K562 (cell line): ENCODE measurements at regions not wholly inside any gene's neighbourhood (a gene's known extent, or its start where the extent isn't known, plus 50 kb on each side); places are given as distances from the start of the nearest gene placed in this dataset.

Source experiments
- ATAC-seq: fragments of 200-7000 bp; cut with Tn5 transposase; 3 replicates; pipeline ENCODE4 v1.9.1; 2020; ENCODE audit warnings: moderate library complexity
- BruUV-seq: library from RNA; stranded (reverse); fragments of 400-500 nt; replicated peaks from 2 replicates; lab custom pipeline; 2021; lab: Mats Ljungman, UMichigan
- CTCF ChIA-PET: fragments of 300-600 bp; formaldehyde crosslinking; extraction: SDS; loops from one replicate; lab custom pipeline; 2021; ENCODE audit warnings: low intra/inter-chr PET ratio; lab: Yijun Ruan, JAX
- POLR2A ChIA-PET: fragments of 300-600, 350-650 bp; sonication (Branson Sonifier 250); formaldehyde crosslinking; extraction: SDS; loops from one replicate; lab custom pipeline; 2021; ENCODE audit warnings: antibody characterized with exemption, inconsistent platforms; lab: Yijun Ruan, JAX
- DNase-seq, 4 experiments: peaks; one replicate each; pipeline versions ENCODE4 v3.0.0 to v3.0.0-alpha.2; 2011 to 2018; ENCODE audit warnings: low spot score in 3 of 4, mixed read lengths in 3 of 4; ENCODE audit errors: extremely low read depth in 1 of 4
- FAIRE-seq: peaks from 2 replicates; lab custom pipeline; 2011; peaks lifted over from hg19 to GRCh38; lab: Jason Lieb, UNC
- H2AFZ ChIP-seq: 2 replicates; pipeline ENCODE4 v1.6.0; 2011; ENCODE audit warnings: low read depth, low read length, control low read depth, inconsistent platforms
- H3K27ac ChIP-seq: fragments of 200-600 bp; 3 replicates; pipeline ENCODE4 v1.8.0; 2011; ENCODE audit warnings: low read depth, mild to moderate bottlenecking, control low read depth, inconsistent platforms, low read length, moderate library complexity, mixed read lengths; ENCODE audit errors: extremely low read depth
- H3K27me3 ChIP-seq, 2 experiments: fragments of 300-600 bp in 1 of 2; 2 replicates in 1 of 2; 3 replicates in 1 of 2; pipeline versions ENCODE4 v1.6.0 to v1.8.0; 2011; ENCODE audit warnings: inconsistent platforms in 2 of 2, low read length in 2 of 2, mild to moderate bottlenecking in 1 of 2, mixed read lengths in 1 of 2, moderate library complexity in 1 of 2; ENCODE audit not compliant: control insufficient read depth in 2 of 2, insufficient read depth in 2 of 2
- H3K36me3 ChIP-seq: fragments of 300-600 bp; 3 replicates; pipeline ENCODE4 v1.8.0; 2011; ENCODE audit warnings: mild to moderate bottlenecking, low read length, inconsistent platforms; ENCODE audit not compliant: control insufficient read depth, insufficient read depth
- H3K4me1 ChIP-seq, 2 experiments: fragments of 200-600 bp in 1 of 2; replicated peaks in 1 of 2; 2 replicates in 1 of 2; 3 replicates in 1 of 2; pipeline versions ENCODE4 v1.5.1 to v1.8.0; 2011; ENCODE audit warnings: inconsistent platforms in 2 of 2, low read length in 2 of 2, mild to moderate bottlenecking in 1 of 2, mixed read lengths in 1 of 2, moderate library complexity in 1 of 2; ENCODE audit not compliant: control insufficient read depth in 2 of 2, insufficient read depth in 2 of 2
- H3K4me2 ChIP-seq: 2 replicates; pipeline ENCODE4 v1.6.1; 2011; ENCODE audit warnings: low read length, control low read depth, inconsistent platforms, mixed read lengths; ENCODE audit not compliant: insufficient read depth
- H3K4me3 ChIP-seq: fragments of 200-600 bp; sonication (generic), shearing (Covaris generic); 2 replicates; pipeline ENCODE4 v1.5.1; 2016; ENCODE audit warnings: control low read depth, inconsistent platforms
- H3K79me2 ChIP-seq: fragments of 200-600 bp; 3 replicates; pipeline ENCODE4 v1.8.0; 2011; ENCODE audit warnings: low read length, inconsistent platforms; ENCODE audit not compliant: control insufficient read depth, insufficient read depth
- H3K9ac ChIP-seq, 2 experiments: 2 replicates each; pipeline versions ENCODE4 v1.6.0 to v1.6.1; 2011; ENCODE audit warnings: low read depth in 2 of 2, low read length in 2 of 2, control low read depth in 1 of 2, inconsistent platforms in 1 of 2, mild to moderate bottlenecking in 1 of 2, mixed read lengths in 1 of 2; ENCODE audit not compliant: insufficient read depth in 1 of 2
- H3K9me1 ChIP-seq: one replicate; pipeline ENCODE4 v1.6.0; 2011; ENCODE audit warnings: inconsistent platforms, mild to moderate bottlenecking, low read length, moderate library complexity; ENCODE audit not compliant: control insufficient read depth, insufficient read depth
- H3K9me3 ChIP-seq: replicated peaks from 2 replicates; pipeline ENCODE4 v1.5.1; 2011; ENCODE audit warnings: low read depth, low read length, inconsistent platforms; ENCODE audit not compliant: control insufficient read depth, insufficient read depth
- H4K20me1 ChIP-seq: replicated peaks from 2 replicates; pipeline ENCODE4 v1.6.1; 2011; ENCODE audit warnings: low read length, inconsistent platforms, mixed read lengths; ENCODE audit not compliant: control insufficient read depth, insufficient read depth
- BCOR ChIP-seq: fragments of 450-650 bp; IDR thresholded peaks from 2 replicates; pipeline ENCODE4 v1.6.1; 2016
- CC2D1A ChIP-seq: fragments of 450-650 bp; IDR thresholded peaks from 2 replicates; pipeline ENCODE4 v1.6.1; 2017; ENCODE audit warnings: mild to moderate bottlenecking
- CHD4 ChIP-seq: fragments of 200-600 bp; sonication (generic); IDR thresholded peaks from 3 replicates; pipeline ENCODE4 v1.6.1; 2012; ENCODE audit warnings: low read depth, mild to moderate bottlenecking, mixed read lengths, low read length, inconsistent platforms; ENCODE audit not compliant: insufficient read depth, insufficient replicate concordance, poor library complexity, severe bottlenecking
- DMBX1 ChIP-seq: fragments of 250-450 bp; sonication (Bioruptor Pico); IDR thresholded peaks from 2 replicates; pipeline ENCODE4 v1.8.0; 2022; ENCODE audit warnings: inconsistent platforms, mild to moderate bottlenecking, moderate library complexity, borderline replicate concordance
- ETS2 ChIP-seq: IDR thresholded peaks from 2 replicates; pipeline ENCODE4 v1.6.1; 2016; ENCODE audit warnings: borderline replicate concordance, missing genetic modification characterization, mild to moderate bottlenecking, moderate library complexity, missing compliant biosample characterization; ENCODE audit not compliant: poor library complexity, severe bottlenecking
- GTF2E2 ChIP-seq: fragments of 200-800 bp; sonication (Bioruptor generic); IDR thresholded peaks from 2 replicates; pipeline ENCODE4 v1.6.1; 2016; ENCODE audit warnings: missing genetic modification characterization, missing compliant biosample characterization
- NEUROD1 ChIP-seq: fragments of 150-350 bp; IDR thresholded peaks from 2 replicates; pipeline ENCODE4 v1.6.1; 2014; ENCODE audit warnings: borderline replicate concordance, low read length, low read depth; ENCODE audit not compliant: partially characterized antibody
- PPARD ChIP-seq: fragments of 250-450 bp; sonication (Bioruptor Pico); IDR thresholded peaks from 2 replicates; pipeline ENCODE4 v1.8.0; 2022; ENCODE audit warnings: inconsistent platforms, mild to moderate bottlenecking, moderate library complexity
- PURB ChIP-seq: sonication (generic); formaldehyde crosslinking; IDR thresholded peaks from 2 replicates; pipeline ENCODE4 v1.9.0; 2021; ENCODE audit warnings: low read depth, mild to moderate bottlenecking, missing genetic modification reagents
- SRSF9 ChIP-seq: fragments of 200-400 bp; formaldehyde crosslinking; IDR thresholded peaks from 2 replicates; pipeline ENCODE4 v1.6.1; 2017; ENCODE audit warnings: low read depth, low read length, borderline replicate concordance
- TAF9B ChIP-seq: fragments of 450-650 bp; IDR thresholded peaks from 2 replicates; pipeline ENCODE4 v1.6.1; 2018; ENCODE audit warnings: mild to moderate bottlenecking; ENCODE audit not compliant: partially characterized antibody
- TFAP4 ChIP-seq: sonication (generic); formaldehyde crosslinking; IDR thresholded peaks from 2 replicates; pipeline ENCODE4 v1.8.0; 2022; ENCODE audit warnings: missing genetic modification reagents, mild to moderate bottlenecking, moderate library complexity, borderline replicate concordance
- TRIM28 ChIP-seq: fragments of 450-650 bp; IDR thresholded peaks from 2 replicates; pipeline ENCODE4 v1.6.1; 2017
- ZFP1 ChIP-seq: fragments of 450-650 bp; formaldehyde crosslinking; IDR thresholded peaks from 2 replicates; pipeline ENCODE4 v1.4.0; 2020; ENCODE audit warnings: mild to moderate bottlenecking, mixed read lengths
- ZNF263 ChIP-seq: sonication (generic); formaldehyde crosslinking; IDR thresholded peaks from 2 replicates; pipeline ENCODE4 v1.8.0; 2022; ENCODE audit warnings: mild to moderate bottlenecking, missing genetic modification reagents, borderline replicate concordance
- ZNF398 ChIP-seq: fragments of 250-450 bp; sonication (Bioruptor Pico); IDR thresholded peaks from 2 replicates; pipeline ENCODE4 v1.8.0; 2021; ENCODE audit warnings: moderate library complexity, mild to moderate bottlenecking, inconsistent platforms
- ZNF507 ChIP-seq: conservative IDR thresholded peaks from 2 replicates; pipeline ENCODE4 v1.6.1; 2017; ENCODE audit warnings: missing genetic modification characterization, missing compliant biosample characterization
- ZNF518B ChIP-seq: fragments of 250-450 bp; sonication (Bioruptor Pico); IDR thresholded peaks from 2 replicates; pipeline ENCODE4 v1.5.0; 2021; ENCODE audit warnings: mild to moderate bottlenecking, moderate library complexity
- ZNF780A ChIP-seq: fragments of 250-450 bp; sonication (Bioruptor Pico); IDR thresholded peaks from 2 replicates; pipeline ENCODE4 v1.5.0; 2021; ENCODE audit warnings: mild to moderate bottlenecking
- ZSCAN29 ChIP-seq: fragments of 450-650 bp; IDR thresholded peaks from 2 replicates; pipeline ENCODE4 v1.6.1; 2017
- in situ Hi-C: fragments of 300-500 bp; cut with MboI; formaldehyde crosslinking; loops from 4 replicates; pipeline ENCODE4 v1.15.0; 2018; ENCODE audit warnings: inconsistent platforms, mixed read lengths
- intact Hi-C: fragments of 100-400 bp; cut with micrococcal nuclease; formaldehyde crosslinking; loops from 2 replicates; pipeline ENCODE4 v1.14.2; 2022

- no peak overlapping the region for H3K9ac ChIP-seq
- no peaks in the 10 kb centered on the region for H3K79me2 ChIP-seq
- FAIRE-seq = no peak
- in situ Hi-C loops (no loop called here), intact Hi-C loops (no loop called here)
- no peak overlapping the region for H2AFZ ChIP-seq
- H3K4me2 ChIP-seq = no peak overlapping the region
- H3K27me3 ChIP-seq = no peaks in the 10 kb centered on the region
- ATAC-seq = no peak
- H3K9me3 ChIP-seq = no peaks in the 10 kb centered on the region
- no peak for DNase-seq
- no peak overlapping the region for H3K27ac ChIP-seq
- no peak overlapping the region for H3K4me3 ChIP-seq
- H3K9me1 ChIP-seq = no peaks in the 10 kb centered on the region
- H3K4me1 ChIP-seq = no peaks in the 10 kb centered on the region
- ChIA-PET POLR2A (no interaction called here), CTCF (no interaction called here)
- TF ChIP-seq TAF9B (no peak), ZNF398 (CRISPR knock-in tag) (no peak), GTF2E2 (tag) (no peak), ZNF518B (CRISPR knock-in tag) (no peak), SRSF9 (no peak), ZFP1 (CRISPR knock-in tag) (no peak), ZNF263 (CRISPR knock-in tag) (no peak), TRIM28 (no peak), TFAP4 (CRISPR knock-in tag) (no peak), ZSCAN29 (no peak), ZNF780A (CRISPR knock-in tag) (no peak), PURB (CRISPR knock-in tag) (no peak), DMBX1 (CRISPR knock-in tag) (no peak), CC2D1A (no peak), ZNF507 (no peak), NEUROD1 (no peak), BCOR (no peak), PPARD (CRISPR knock-in tag) (no peak), CHD4 (no peak), ETS2 (tag) (no peak)
- no peaks in the 10 kb centered on the region for H4K20me1 ChIP-seq
- H3K36me3 ChIP-seq = no peaks in the 10 kb centered on the region
- BruUV-seq = no TSS peak
These were observed 871.1 kb upstream of the MGAT4C start for GRCh38 chr12:87127272-87127671.
